ENCODE measurements at regions not wholly inside any gene's neighbourhood (a gene's known extent, or its start where the extent isn't known, plus 50 kb on each side); places are given as distances from the start of the nearest gene placed in this dataset.

DNA sequence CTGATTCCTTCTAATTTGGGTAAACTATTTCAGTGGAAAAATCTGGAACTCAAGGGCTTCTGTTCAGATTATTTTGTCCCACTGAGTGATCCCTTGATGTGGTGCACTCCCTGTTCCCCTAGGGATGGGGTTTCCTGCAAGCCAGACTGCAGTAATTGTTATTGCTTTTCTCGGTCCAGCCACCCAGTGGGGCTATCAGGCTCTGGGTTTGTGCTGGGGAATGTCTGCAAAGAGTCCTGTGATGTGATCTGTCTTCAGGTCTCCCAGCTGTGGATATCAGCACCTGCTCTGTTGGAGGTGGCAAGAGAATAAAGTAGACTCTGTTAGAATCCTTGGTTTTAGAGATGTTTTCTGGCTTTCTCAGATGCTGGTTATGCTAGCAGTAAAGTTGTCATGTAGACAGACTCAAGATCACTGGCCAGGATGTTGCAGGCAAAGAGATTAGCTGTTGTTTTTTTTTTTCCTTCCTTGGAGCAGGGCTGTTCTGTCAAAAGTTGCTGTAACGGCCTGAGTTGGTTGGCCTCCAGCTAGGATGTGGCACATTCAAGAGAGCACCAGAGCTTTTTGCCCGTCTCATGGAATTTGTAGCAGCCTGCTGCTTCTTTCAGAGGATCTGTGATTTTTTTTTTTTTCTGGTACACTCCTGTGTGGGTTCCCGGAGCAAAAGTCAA is 1314.0 kb downstream of the PCDH19 start:
- H3K27ac Mint-ChIP-seq (ENCODE audit: unreplicated experiment) = no peak overlapping the region
- no peak for TF ChIP-seq CTCF (IDR thresholded peaks at IDR 0.05; ENCODE audit: insufficient read depth in 1 of 2, low read depth in 1 of 2, low read length in 1 of 2, severe bottlenecking in 1 of 2, unreplicated experiment in 1 of 2)

GRCh38 chrX:99091459-99091858 is 1318.6 kb downstream of the PCDH19 start:
- no peak overlapping the region for H3K27ac Mint-ChIP-seq (ENCODE audit: unreplicated experiment)
- ChIA-PET CTCF (no interaction called here), POLR2A (no interaction called here)
- no peaks in the 10 kb centered on the region for H3K36me3 Mint-ChIP-seq (ENCODE audit: insufficient read depth, unreplicated experiment)
- Histone ChIP-seq H3K9me3 (no peaks in the 10 kb centered on the region), H3K4me3 (ENCODE audit: low read depth, low read length) (no peak overlapping the region), H3K36me3 (ENCODE audit: control insufficient read depth, insufficient read depth, low read length) (no peaks in the 10 kb centered on the region), H3K4me1 (no peaks in the 10 kb centered on the region), H3K27me3 (replicated peaks; ENCODE audit: control insufficient read depth, insufficient read depth, low read length) (no peaks in the 10 kb centered on the region)
- no peaks in the 10 kb centered on the region for H3K4me1 Mint-ChIP-seq (ENCODE audit: low read depth, unreplicated experiment)
- no peak for TF ChIP-seq CTCF (IDR thresholded peaks at IDR 0.05; ENCODE audit: insufficient read depth in 1 of 2, low read depth in 1 of 2, low read length in 1 of 2, severe bottlenecking in 1 of 2, unreplicated experiment in 1 of 2)
- DNase-seq = no peak
- intact Hi-C loops (cut with micrococcal nuclease; ENCODE audit: unreplicated experiment) = no loop called here
- no peak overlapping the region for H3K4me3 Mint-ChIP-seq (ENCODE audit: unreplicated experiment)
- no peaks in the 10 kb centered on the region for H3K9me3 Mint-ChIP-seq (ENCODE audit: unreplicated experiment)
- no TSS peak for BruUV-seq (replicated peaks)
- H3K27me3 Mint-ChIP-seq (ENCODE audit: insufficient read depth, unreplicated experiment) = no peaks in the 10 kb centered on the region

More for the DNA sequence above, 1314.0 kb downstream of the PCDH19 start:
- no peak overlapping the region for H3K4me3 ChIP-seq (ENCODE audit: low read depth, low read length)
- H3K4me1 ChIP-seq = no peaks in the 10 kb centered on the region
- no peak for DNase-seq
- ChIA-PET POLR2A (no interaction called here), CTCF (no interaction called here)
- intact Hi-C loops (cut with micrococcal nuclease; ENCODE audit: unreplicated experiment) = no loop called here
- H3K27me3 Mint-ChIP-seq (ENCODE audit: insufficient read depth, unreplicated experiment) = no peaks in the 10 kb centered on the region
- no peaks in the 10 kb centered on the region for H3K27me3 ChIP-seq (replicated peaks; ENCODE audit: control insufficient read depth, insufficient read depth, low read length)
- H3K9me3 Mint-ChIP-seq (ENCODE audit: unreplicated experiment) = no peaks in the 10 kb centered on the region
- no peaks in the 10 kb centered on the region for H3K9me3 ChIP-seq
- no peaks in the 10 kb centered on the region for H3K36me3 ChIP-seq (ENCODE audit: control insufficient read depth, insufficient read depth, low read length)
- no TSS peak for BruUV-seq (replicated peaks)
- H3K4me1 Mint-ChIP-seq (ENCODE audit: low read depth, unreplicated experiment) = no peaks in the 10 kb centered on the region
- H3K4me3 Mint-ChIP-seq (ENCODE audit: unreplicated experiment) = no peak overlapping the region
- H3K36me3 Mint-ChIP-seq (ENCODE audit: insufficient read depth, unreplicated experiment) = no peaks in the 10 kb centered on the region

DNA sequence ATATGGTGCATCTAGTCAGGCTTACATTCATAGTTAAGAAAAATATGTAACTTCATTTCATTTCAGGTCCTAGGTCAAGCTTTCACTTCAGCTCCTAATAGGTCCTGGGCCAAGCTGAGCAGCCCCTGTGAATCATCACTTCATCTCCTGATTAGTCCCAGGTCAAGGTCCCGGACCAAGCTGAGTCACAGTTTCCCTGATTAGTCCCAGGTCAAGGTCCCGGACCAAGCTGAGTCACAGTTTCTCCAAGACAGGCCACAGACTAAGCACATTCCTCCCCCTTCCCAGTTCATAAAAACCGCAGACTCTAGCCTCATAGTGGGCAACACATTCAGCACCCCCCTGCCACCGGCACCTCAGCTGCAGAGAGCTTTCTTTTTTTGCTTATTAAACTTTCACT is 1331.8 kb downstream of the PCDH19 start:
- Mint-ChIP-seq H3K9me3 (ENCODE audit: unreplicated experiment) (no peaks in the 10 kb centered on the region), H3K4me3 (ENCODE audit: unreplicated experiment) (no peak overlapping the region), H3K27ac (ENCODE audit: unreplicated experiment) (no peak overlapping the region), H3K36me3 (ENCODE audit: insufficient read depth, unreplicated experiment) (no peaks in the 10 kb centered on the region), H3K27me3 (ENCODE audit: insufficient read depth, unreplicated experiment) (no peaks in the 10 kb centered on the region), H3K4me1 (ENCODE audit: low read depth, unreplicated experiment) (no peaks in the 10 kb centered on the region)
- no peak overlapping the region for H3K4me3 ChIP-seq (ENCODE audit: low read depth, low read length)
- ChIA-PET POLR2A (no interaction called here), CTCF (no interaction called here)
- no peaks in the 10 kb centered on the region for H3K27me3 ChIP-seq (replicated peaks; ENCODE audit: control insufficient read depth, insufficient read depth, low read length)
- intact Hi-C loops (cut with micrococcal nuclease; ENCODE audit: unreplicated experiment) = no loop called here
- no TSS peak for BruUV-seq (replicated peaks)
- DNase-seq = no peak
- H3K9me3 ChIP-seq = no peaks in the 10 kb centered on the region
- TF ChIP-seq CTCF (IDR thresholded peaks at IDR 0.05; ENCODE audit: insufficient read depth in 1 of 2, low read depth in 1 of 2, low read length in 1 of 2, severe bottlenecking in 1 of 2, unreplicated experiment in 1 of 2) = no peak
- no peaks in the 10 kb centered on the region for H3K36me3 ChIP-seq (ENCODE audit: control insufficient read depth, insufficient read depth, low read length)
- no peaks in the 10 kb centered on the region for H3K4me1 ChIP-seq
